ENCODE measurements at regions not wholly inside any gene's neighbourhood (a gene's known extent, or its start where the extent isn't known, plus 50 kb on each side); places are given as distances from the start of the nearest gene placed in this dataset.
"Not testable (repeated sequence)": the region's sequence is repeated elsewhere in the genome, so short reads cannot be mapped to it uniquely, and the experiment has no call there.

- no peak for DNase-seq (ENCODE audit: low read depth)
Observed at GRCh38 chr4:164319688-164320087, 434.2 kb upstream of the SMIM31 start.

- no peak for DNase-seq (ENCODE audit: low read depth)
Observed at GRCh38 chr4:164320847-164321246, 433.1 kb upstream of the SMIM31 start.

- no peak for DNase-seq (ENCODE audit: low read depth)
Observed at GRCh38 chr4:164326056-164326455, 427.9 kb upstream of the SMIM31 start.

GRCh38 chr4:164337219-164337944, 416.5 kb upstream of the SMIM31 start:
- no peak for DNase-seq (ENCODE audit: low read depth)

- DNase-seq (ENCODE audit: low read depth), result no peak
Observed at GRCh38 chr4:164343472-164343976, 410.4 kb upstream of the SMIM31 start.

- no peak for DNase-seq (ENCODE audit: low read depth)
Observed at GRCh38 chr4:164345756-164346155, 408.2 kb upstream of the SMIM31 start.

GRCh38 chr4:164350061-164350460, 403.9 kb upstream of the SMIM31 start:
- DNase-seq (ENCODE audit: low read depth), result no peak

GRCh38 chr4:164350716-164351115, 403.2 kb upstream of the SMIM31 start:
- DNase-seq (ENCODE audit: low read depth), result not testable (repeated sequence)

GRCh38 chr4:164357957-164358356, 396.0 kb upstream of the SMIM31 start:
- DNase-seq (ENCODE audit: low read depth), result no peak

GRCh38 chr4:164358400-164358799, 395.5 kb upstream of the SMIM31 start:
- DNase-seq (ENCODE audit: low read depth), result no peak

- DNase-seq (ENCODE audit: low read depth), result no peak
Observed at GRCh38 chr4:164359881-164360280, 394.1 kb upstream of the SMIM31 start.

- DNase-seq (ENCODE audit: low read depth), result no peak
Observed at GRCh38 chr4:164368894-164369293, 385.0 kb upstream of the SMIM31 start.

GRCh38 chr4:164373021-164373420, 380.9 kb upstream of the SMIM31 start:
- no peak for DNase-seq (ENCODE audit: low read depth)

- no peak for DNase-seq (ENCODE audit: low read depth)
Observed at GRCh38 chr4:164377277-164377676, 376.7 kb upstream of the SMIM31 start.

- DNase-seq (ENCODE audit: low read depth), result no peak
Observed at GRCh38 chr4:164378361-164378760, 375.6 kb upstream of the SMIM31 start.

- no peak for DNase-seq (ENCODE audit: low read depth)
Observed at GRCh38 chr4:164379694-164380093, 374.2 kb upstream of the SMIM31 start.

GRCh38 chr4:164381859-164382258, 372.1 kb upstream of the SMIM31 start:
- DNase-seq (ENCODE audit: low read depth), result no peak

- no peak for DNase-seq (ENCODE audit: low read depth)
Observed at GRCh38 chr4:164383058-164383357, 370.9 kb upstream of the SMIM31 start.

GRCh38 chr4:164383358-164384220, 370.3 kb upstream of the SMIM31 start:
- peak; percentile 17 for DNase-seq (ENCODE audit: low read depth)

GRCh38 chr4:164384416-164384815, 369.5 kb upstream of the SMIM31 start:
- DNase-seq (ENCODE audit: low read depth), result no peak

GRCh38 chr4:164396439-164396838, 357.5 kb upstream of the SMIM31 start:
- DNase-seq (ENCODE audit: low read depth), result no peak

GRCh38 chr4:164402554-164402953, 351.4 kb upstream of the SMIM31 start:
- DNase-seq (ENCODE audit: low read depth), result no peak

- no peak for DNase-seq (ENCODE audit: low read depth)
Observed at GRCh38 chr4:164405774-164406173, 348.2 kb upstream of the SMIM31 start.

Measured in non-pigmented ciliary epithelial cell (primary cell).